HG02973 (cell line): ENCODE measurements at regions not wholly inside any gene's neighbourhood (a gene's known extent, or its start where the extent isn't known, plus 50 kb on each side); places are given as distances from the start of the nearest gene placed in this dataset.

Experiments
- ATAC-seq: cut with Tn5 transposase; IDR thresholded peaks from one replicate; pipeline ENCODE4 v1.9.1; 2021; ENCODE audit warnings: moderate library complexity; ENCODE audit not compliant: unreplicated experiment

- no peak for ATAC-seq
Measured at GRCh38 chr5:96285823-96286222, 147.2 kb downstream of the PCSK1 start.

GRCh38 chr5:96284727-96285389 is 148.2 kb downstream of the PCSK1 start:
- ATAC-seq, result no peak

GRCh38 chr5:96283589-96283988 is 149.5 kb downstream of the PCSK1 start:
- no peak for ATAC-seq

- ATAC-seq, result no peak
Measured at GRCh38 chr5:96282020-96282419, 151.0 kb downstream of the PCSK1 start.

- ATAC-seq, result no peak
Measured at GRCh38 chr5:96280946-96281393, 152.1 kb downstream of the PCSK1 start.

- ATAC-seq, result peak; percentile 93
Measured at GRCh38 chr5:96279801-96280542, 153.1 kb downstream of the PCSK1 start.

GRCh38 chr5:96278981-96279380 is 154.1 kb downstream of the PCSK1 start:
- ATAC-seq, result no peak

GRCh38 chr5:96275051-96275450 is 158.0 kb downstream of the PCSK1 start:
- no peak for ATAC-seq

GRCh38 chr5:96265487-96265886 is 167.6 kb downstream of the PCSK1 start:
- no peak for ATAC-seq

- no peak for ATAC-seq
Measured at GRCh38 chr5:96264047-96264446, 169.0 kb downstream of the PCSK1 start.

- ATAC-seq, result no peak
Measured at GRCh38 chr5:96262105-96262504, 170.9 kb downstream of the PCSK1 start.

- no peak for ATAC-seq
Measured at GRCh38 chr5:96260009-96260408, 173.0 kb downstream of the PCSK1 start.

GRCh38 chr5:96259151-96259772 is 173.8 kb downstream of the PCSK1 start:
- no peak for ATAC-seq

- no peak for ATAC-seq
Measured at GRCh38 chr5:96258692-96259091, 174.4 kb downstream of the PCSK1 start.

- no peak for ATAC-seq
Measured at GRCh38 chr5:96257904-96258303, 175.1 kb downstream of the PCSK1 start.

GRCh38 chr5:96256795-96257470 is 176.1 kb downstream of the PCSK1 start:
- ATAC-seq, result peak; percentile 55

GRCh38 chr5:96254980-96255691 is 177.9 kb downstream of the PCSK1 start:
- no peak for ATAC-seq

- no peak for ATAC-seq
Measured at GRCh38 chr5:96253140-96253539, 179.9 kb downstream of the PCSK1 start.

- no peak for ATAC-seq
Measured at GRCh38 chr5:96252596-96252995, 180.5 kb downstream of the PCSK1 start.

- no peak for ATAC-seq
Measured at GRCh38 chr5:96250782-96251181, 182.3 kb downstream of the PCSK1 start.

GRCh38 chr5:96248131-96248530 is 184.9 kb downstream of the PCSK1 start:
- no peak for ATAC-seq
